ENCODE measurements at regions not wholly inside any gene's neighbourhood (a gene's known extent, or its start where the extent isn't known, plus 50 kb on each side); places are given as distances from the start of the nearest gene placed in this dataset.
"Not testable (repeated sequence)": the region's sequence is repeated elsewhere in the genome, so short reads cannot be mapped to it uniquely, and the experiment has no call there.

- no peak for DNase-seq (ENCODE audit: low spot score)
Observed at GRCh38 chr12:5262450-5262849, 169.5 kb upstream of the NTF3 start.

GRCh38 chr12:5262885-5263284 lies 169.0 kb upstream of the NTF3 start:
- no peak for DNase-seq (ENCODE audit: low spot score)

- no peak for DNase-seq (ENCODE audit: low spot score)
Observed at GRCh38 chr12:5264006-5264405, 167.9 kb upstream of the NTF3 start.

GRCh38 chr12:5267603-5268423 lies 164.1 kb upstream of the NTF3 start:
- DNase-seq (ENCODE audit: low spot score) = no peak

- DNase-seq (ENCODE audit: low spot score) = no peak
Observed at GRCh38 chr12:5268424-5269210, 163.3 kb upstream of the NTF3 start.

- DNase-seq (ENCODE audit: low spot score) = no peak
Observed at GRCh38 chr12:5269846-5270245, 162.1 kb upstream of the NTF3 start.

GRCh38 chr12:5272018-5272785 lies 159.7 kb upstream of the NTF3 start:
- no peak for DNase-seq (ENCODE audit: low spot score)

GRCh38 chr12:5273709-5274108 lies 158.2 kb upstream of the NTF3 start:
- DNase-seq (ENCODE audit: low spot score) = no peak

- no peak for DNase-seq (ENCODE audit: low spot score)
Observed at GRCh38 chr12:5276327-5276880, 155.5 kb upstream of the NTF3 start.

GRCh38 chr12:5280086-5280485 lies 151.8 kb upstream of the NTF3 start:
- no peak for DNase-seq (ENCODE audit: low spot score)

- DNase-seq (ENCODE audit: low spot score) = not testable (repeated sequence)
Observed at GRCh38 chr12:5290368-5290767, 141.5 kb upstream of the NTF3 start.

GRCh38 chr12:5292651-5293050 lies 139.3 kb upstream of the NTF3 start:
- no peak for DNase-seq (ENCODE audit: low spot score)

GRCh38 chr12:5293773-5294172 lies 138.1 kb upstream of the NTF3 start:
- DNase-seq (ENCODE audit: low spot score) = no peak

- no peak for DNase-seq (ENCODE audit: low spot score)
Observed at GRCh38 chr12:5294274-5295070, 137.4 kb upstream of the NTF3 start.

GRCh38 chr12:5295151-5295550 lies 136.8 kb upstream of the NTF3 start:
- no peak for DNase-seq (ENCODE audit: low spot score)

GRCh38 chr12:5295996-5296395 lies 135.9 kb upstream of the NTF3 start:
- DNase-seq (ENCODE audit: low spot score) = no peak

- DNase-seq (ENCODE audit: low spot score) = no peak
Observed at GRCh38 chr12:5301539-5301938, 130.4 kb upstream of the NTF3 start.

GRCh38 chr12:5305425-5305824 lies 126.5 kb upstream of the NTF3 start:
- no peak for DNase-seq (ENCODE audit: low spot score)

- DNase-seq (ENCODE audit: low spot score) = no peak
Observed at GRCh38 chr12:5305886-5306545, 125.9 kb upstream of the NTF3 start.

- no peak for DNase-seq (ENCODE audit: low spot score)
Observed at GRCh38 chr12:5307065-5307464, 124.8 kb upstream of the NTF3 start.

GRCh38 chr12:5308216-5308615 lies 123.7 kb upstream of the NTF3 start:
- DNase-seq (ENCODE audit: low spot score) = no peak
